HG03196 (cell line): ENCODE measurements at regions not wholly inside any gene's neighbourhood (a gene's known extent, or its start where the extent isn't known, plus 50 kb on each side); places are given as distances from the start of the nearest gene placed in this dataset.
"Not testable (repeated sequence)": the region's sequence is repeated elsewhere in the genome, so short reads cannot be mapped to it uniquely, and the experiment has no call there.

Experiments
- ATAC-seq: cut with Tn5 transposase; IDR thresholded peaks from one replicate; pipeline ENCODE4 v1.9.1; 2021; ENCODE audit not compliant: unreplicated experiment

DNA sequence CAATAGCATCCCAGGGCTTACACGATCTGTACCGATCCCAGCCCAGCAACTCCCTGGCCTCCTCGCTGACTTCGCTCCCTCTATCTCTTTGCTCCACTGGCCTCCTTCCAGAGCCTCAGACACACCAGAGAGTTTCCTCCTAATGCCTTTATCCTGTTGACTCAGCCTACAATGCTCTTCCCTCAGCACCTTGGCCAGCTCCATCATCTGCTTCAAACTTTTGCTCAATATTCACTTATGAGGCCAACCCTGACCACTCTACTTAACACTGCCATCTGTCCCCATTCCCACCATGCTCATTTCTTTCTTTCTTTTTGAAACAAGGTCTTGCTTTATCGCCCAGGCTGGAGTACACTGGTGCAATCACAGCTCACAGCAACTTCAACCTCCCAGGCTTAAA is 180.9 kb downstream of the CEP170 start:
- not testable (repeated sequence) for ATAC-seq

DNA sequence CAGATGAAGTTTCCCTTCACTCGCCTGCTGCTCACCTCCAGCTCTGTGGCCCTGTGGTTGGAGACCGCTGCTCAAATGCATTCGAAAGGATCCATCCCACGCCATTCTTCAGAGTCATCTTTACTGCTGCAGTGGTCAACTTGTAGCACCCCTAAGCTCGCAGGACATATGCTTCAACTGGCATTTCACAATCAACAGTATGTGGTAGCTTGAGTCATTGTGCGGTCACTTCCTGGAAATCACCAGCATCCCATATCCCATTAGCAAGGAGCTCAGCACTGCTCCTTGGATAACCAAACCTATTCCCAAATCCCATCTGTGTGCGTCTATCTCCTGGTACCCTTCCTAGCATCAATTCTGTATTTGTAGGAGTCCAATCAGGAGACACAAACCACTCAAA is 188.0 kb downstream of the CEP170 start:
- ATAC-seq = not testable (repeated sequence)

DNA sequence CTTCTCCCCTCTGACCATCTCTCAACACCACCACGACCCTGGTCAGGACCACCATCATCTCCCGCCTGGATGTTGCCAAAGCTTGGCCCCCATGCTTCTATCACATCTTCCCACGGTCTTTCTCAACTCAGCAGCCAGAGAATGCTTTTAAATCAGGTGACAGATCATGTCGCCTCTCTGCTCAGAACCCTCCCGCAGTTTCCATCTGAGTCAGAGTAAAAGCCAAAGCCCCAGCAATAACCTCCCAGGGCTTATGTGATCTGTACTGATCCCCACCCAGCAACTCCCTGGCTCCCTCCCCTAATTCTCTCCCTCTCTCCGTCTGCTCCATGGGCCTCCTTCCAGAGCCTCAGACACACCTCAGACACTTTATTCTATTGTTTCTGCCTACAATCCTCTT is 193.1 kb downstream of the CEP170 start:
- not testable (repeated sequence) for ATAC-seq

DNA sequence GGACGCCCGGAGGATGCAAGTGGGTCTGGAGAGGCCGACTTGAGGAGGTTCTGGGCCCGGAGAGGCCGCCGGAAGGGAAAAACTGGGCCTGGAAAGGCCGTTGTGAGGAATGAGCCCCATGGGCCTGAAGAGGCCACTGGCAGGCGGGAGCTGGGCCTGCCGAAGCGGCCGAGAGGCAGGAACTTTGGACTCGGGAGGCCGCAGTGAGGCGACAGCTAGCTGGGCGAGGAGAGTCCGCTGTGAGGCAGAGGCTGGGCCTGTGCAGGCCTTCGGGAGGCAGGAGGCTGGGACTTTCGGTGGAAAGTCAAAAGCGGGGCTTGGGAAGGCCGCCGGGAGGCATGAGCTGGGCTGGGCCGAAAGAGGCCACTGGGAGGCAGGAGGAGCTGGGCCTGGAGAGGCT is 199.6 kb downstream of the CEP170 start:
- not testable (repeated sequence) for ATAC-seq

DNA sequence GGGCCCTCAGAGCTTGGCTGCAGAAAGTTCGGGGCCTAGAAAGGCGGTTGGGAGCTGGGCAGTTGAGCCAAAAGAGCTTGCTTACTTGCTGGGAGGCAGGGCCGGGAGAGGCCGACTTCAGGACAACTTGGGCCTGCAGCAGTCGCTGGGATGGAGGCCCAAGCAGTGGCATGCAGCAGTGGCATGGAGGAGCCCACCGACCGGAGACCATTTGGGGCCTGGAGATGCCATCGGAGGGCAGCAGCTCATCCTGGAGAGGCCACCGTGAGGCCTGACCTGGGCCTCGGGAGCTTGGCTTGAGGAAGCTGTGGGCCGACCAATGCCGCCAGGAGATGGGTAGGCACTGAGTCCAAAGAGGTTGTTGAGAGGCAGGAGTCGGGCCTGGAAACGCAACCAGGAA is 200.0 kb downstream of the CEP170 start:
- not testable (repeated sequence) for ATAC-seq

GRCh38 chr1:243054681-243055080 is 200.4 kb downstream of the CEP170 start:
- ATAC-seq = not testable (repeated sequence)

DNA sequence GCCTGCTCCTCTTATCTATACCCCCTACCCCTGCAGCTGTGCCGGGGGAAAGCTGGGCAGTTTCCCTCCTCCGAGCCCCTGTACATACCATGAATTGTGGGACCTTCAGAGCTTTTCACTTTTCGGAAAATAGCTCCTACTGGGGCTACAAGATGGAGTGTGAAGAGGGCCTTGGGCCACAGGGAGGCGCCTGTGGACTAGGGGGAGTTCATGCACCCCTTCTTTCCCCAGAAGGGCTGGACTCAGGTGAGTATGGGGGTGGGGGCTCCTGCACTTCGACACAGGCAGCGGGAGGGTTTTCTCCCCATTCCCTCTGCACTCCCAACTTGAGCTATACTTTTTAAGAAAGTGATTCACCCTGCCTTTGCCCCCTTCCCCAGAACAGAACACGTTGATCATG is 202.0 kb downstream of the CEP170 start:
- ATAC-seq = not testable (repeated sequence)

GRCh38 chr1:243050613-243051012 is 204.5 kb downstream of the CEP170 start:
- ATAC-seq = not testable (repeated sequence)

GRCh38 chr1:243049716-243050115 is 205.4 kb downstream of the CEP170 start:
- ATAC-seq = not testable (repeated sequence)

DNA sequence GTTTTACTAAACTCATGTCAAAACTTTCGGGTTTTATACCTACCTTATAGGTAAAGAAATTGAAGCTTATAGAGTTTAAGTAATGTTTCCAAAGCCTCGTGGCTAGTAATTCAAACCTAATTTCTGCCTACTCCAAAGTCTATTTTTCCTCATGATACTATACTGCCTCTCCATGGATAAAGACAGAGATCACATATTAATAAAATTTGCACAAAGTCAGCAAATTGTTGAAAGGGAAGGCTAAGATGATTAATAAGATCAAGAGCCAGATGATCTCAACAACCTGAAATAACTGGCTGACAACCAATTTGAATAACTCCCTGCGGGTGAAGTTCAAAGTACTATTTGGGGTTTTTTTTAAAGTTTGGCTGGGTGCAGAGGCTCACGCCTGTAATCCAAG is 233.7 kb downstream of the CEP170 start:
- ATAC-seq = not testable (repeated sequence)

GRCh38 chr1:243019030-243019635 is 235.9 kb downstream of the CEP170 start:
- not testable (repeated sequence) for ATAC-seq

DNA sequence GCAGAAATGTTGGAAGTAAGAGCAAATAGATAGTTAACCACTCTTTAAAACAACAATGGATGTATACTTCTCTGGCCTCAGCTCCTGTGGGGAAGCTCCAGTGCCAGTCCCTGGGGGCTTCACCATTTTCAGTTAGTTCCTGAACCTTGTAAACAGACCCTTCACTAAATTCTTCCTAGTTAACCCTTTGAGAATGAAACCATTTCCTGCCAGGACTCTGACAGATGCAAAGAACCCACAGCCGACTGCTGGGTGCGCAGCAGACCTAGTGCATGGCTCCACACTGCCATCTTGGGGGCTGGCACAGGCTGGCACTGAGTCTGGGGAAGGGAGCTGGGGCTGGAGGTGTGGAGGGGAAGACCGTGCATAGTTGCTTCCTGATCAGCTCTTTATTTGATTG is 244.4 kb downstream of the CEP170 start:
- not testable (repeated sequence) for ATAC-seq

- not testable (repeated sequence) for ATAC-seq
Measured at GRCh38 chr1:243001003-243001402, 254.1 kb downstream of the CEP170 start.

GRCh38 chr1:242992776-242993175 is 262.3 kb downstream of the CEP170 start:
- ATAC-seq = not testable (repeated sequence)

DNA sequence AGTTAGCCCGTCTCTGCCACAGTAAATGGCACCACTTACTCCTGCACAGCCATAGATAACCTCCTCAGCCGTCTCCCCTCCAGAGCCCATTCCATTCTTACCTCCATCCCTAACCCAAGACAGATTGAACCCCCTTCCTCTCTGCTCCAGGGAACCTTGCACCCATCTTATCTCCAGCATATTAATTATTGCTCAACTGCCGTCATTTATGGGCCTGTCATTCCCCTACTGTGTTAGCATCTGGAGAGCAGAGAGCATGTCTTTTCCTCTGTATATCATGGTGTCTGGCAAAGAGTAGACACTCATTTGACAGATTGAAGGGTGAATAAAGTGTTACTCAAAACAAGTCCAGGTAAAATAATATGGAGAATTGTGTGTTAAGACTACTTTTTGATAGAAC is 270.0 kb downstream of the CEP170 start:
- ATAC-seq = not testable (repeated sequence)

DNA sequence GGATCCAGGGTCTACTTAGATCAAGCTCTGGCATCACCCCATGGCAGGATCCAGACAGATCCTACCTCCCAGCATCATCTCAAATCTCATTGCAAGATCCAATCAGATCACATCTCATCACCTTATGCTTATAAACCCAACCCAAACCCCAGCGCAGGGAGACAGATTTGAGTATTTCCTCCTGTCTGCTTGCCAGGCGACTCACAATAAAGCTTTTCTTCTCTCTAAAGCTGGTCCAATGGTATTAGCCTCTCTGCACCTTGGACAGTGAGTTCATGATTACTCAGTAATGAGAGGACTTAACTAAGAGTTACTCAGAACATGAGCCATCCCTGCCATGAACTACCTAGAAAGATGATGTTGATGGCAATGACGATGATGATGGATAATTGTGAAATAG is 281.7 kb downstream of the CEP170 start:
- not testable (repeated sequence) for ATAC-seq

GRCh38 chr1:242966892-242967291 is 288.2 kb downstream of the CEP170 start:
- ATAC-seq = no peak

DNA sequence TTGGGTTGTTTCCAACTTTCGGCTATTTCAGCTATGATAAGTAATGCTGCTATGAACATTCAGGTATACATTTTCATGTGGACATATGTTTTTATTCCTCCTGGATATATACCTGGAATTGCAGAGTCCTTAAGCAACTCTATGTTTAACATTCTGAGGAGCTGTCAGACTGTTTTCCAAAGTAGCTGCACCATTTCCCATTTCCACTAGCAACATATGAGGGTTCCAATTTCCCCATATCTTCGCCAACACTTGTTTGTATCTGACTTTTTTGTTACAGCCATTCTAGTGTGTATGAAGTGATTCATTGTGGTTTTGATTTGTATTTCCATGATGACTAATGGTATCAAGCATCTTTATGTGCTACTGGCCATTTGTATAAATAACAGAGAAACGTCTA is 295.7 kb downstream of the CEP170 start:
- ATAC-seq = not testable (repeated sequence)

GRCh38 chr1:242954945-242955344 is 300.1 kb downstream of the CEP170 start:
- not testable (repeated sequence) for ATAC-seq

DNA sequence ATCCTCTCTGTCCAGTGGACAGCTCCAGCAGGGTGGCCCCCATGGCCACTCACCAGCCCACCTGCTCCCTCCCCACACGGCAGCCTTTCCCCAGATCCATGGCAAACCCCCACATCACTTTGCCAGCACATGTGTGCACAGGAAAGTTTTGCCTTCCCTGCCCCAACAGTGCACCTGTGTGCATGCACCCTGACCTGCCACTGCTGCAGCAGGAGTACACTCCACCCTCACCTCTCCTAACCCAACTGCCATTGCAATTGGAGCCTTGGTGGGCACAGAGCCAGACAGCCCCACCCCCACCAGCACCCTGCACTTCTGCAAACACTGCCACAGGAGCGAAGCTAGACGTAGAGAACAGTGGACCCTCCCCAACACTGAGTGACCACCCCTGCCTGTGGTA is 308.9 kb downstream of the CEP170 start:
- ATAC-seq = no peak

GRCh38 chr1:242936725-242937124 is 318.4 kb downstream of the CEP170 start:
- not testable (repeated sequence) for ATAC-seq

DNA sequence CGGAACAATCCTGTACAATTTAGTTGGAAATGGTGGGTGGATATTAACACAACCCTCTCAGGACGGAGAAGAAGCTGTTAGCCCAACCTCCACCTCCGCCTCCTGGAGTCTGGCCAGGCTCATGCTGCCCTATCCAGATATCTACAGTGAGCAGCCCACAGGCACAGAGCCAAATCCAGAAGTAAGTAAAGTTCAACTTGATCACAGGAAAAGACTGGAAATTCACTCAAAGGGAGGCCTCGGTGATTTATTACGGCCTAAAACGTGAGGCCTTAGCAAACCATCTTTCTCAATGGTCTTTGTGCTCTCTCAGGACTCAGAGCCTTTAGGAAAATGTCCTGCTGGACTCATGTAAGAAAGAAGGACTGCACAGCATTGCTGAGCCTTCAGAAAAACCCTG is 330.4 kb downstream of the CEP170 start:
- not testable (repeated sequence) for ATAC-seq

DNA sequence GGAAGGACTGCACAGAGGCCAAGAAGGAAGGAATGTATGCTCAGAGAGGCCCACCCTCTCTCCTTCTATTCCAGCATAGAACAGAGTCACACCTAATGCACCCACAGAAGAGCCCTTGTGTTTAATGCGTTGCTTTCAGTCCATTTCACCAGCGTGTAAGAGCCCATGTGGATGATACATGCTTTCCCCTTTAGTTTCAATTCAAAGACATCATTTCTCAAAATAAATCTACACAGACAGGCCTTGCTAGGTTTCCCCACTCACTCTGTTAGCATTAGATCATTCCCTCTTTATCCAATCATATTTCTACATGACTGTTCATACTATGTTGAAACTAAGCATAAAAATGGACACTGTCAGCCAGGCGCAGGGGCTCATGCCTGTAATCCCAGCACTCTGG is 331.5 kb downstream of the CEP170 start:
- ATAC-seq = not testable (repeated sequence)
